ENCODE measurements at regions not wholly inside any gene's neighbourhood (a gene's known extent, or its start where the extent isn't known, plus 50 kb on each side); places are given as distances from the start of the nearest gene placed in this dataset.

DNA sequence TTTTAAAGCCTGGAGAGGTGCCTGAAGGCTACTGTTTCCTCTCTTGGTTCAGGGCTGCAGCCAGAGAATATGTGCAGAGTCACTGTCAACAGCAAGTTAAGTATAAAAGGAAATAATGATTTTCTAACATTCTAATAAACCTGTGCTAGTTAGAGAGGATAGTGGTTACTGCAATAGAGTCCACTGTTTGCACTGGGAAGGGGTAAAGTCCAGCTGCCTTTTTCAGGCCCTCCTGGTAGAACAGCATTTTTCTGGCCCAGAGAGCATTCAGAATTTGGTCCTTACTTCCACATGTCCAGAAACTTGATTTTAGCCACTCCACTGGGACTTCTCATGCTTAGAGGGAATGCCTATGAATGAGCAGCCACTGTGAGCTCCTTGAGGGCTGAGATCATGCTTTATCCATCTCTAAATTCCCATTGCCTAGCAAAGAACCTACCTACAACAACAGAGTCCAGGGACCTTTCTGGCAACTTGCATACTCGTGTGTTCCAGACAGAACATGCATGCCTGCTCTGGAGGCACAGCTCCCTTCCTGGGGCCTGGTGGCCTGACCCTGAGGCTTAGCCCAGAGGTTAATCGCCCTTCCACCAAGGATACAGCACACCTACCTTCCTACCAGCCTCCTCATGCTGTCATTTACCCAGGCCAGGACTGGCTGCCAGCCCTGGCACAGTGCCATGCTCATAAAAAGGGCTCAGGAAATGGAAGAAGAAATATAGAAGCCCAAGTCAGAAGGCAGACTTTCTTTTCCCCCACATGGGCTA is 50.3 kb upstream of the ATP13A3 start (continued):
- TF ChIP-seq NFAT5 (CRISPR knock-in tag; IDR thresholded peaks at IDR 0.05), result no peak
- peak; percentile 56; the same call in 1 of the 2 replicates for TF ChIP-seq ZFP1 (CRISPR knock-in tag; IDR thresholded peaks at IDR 0.05)
- no peak for TF ChIP-seq TCF7L2 (IDR thresholded peaks at IDR 0.05; ENCODE audit: low read depth, low read length)
- TF ChIP-seq ADNP (CRISPR knock-in tag; IDR thresholded peaks at IDR 0.05), result no peak
- no peak for TF ChIP-seq MLLT10 (CRISPR knock-in tag; IDR thresholded peaks at IDR 0.05)
- 0 out of 2 replicates have a peak, but pooled peaks have one; percentile 49 for TF ChIP-seq SOX5 (CRISPR knock-in tag; IDR thresholded peaks at IDR 0.05; ENCODE audit: borderline replicate concordance)
- no peak for TF ChIP-seq ZNF780A (CRISPR knock-in tag; IDR thresholded peaks at IDR 0.05)
- no peak for TF ChIP-seq ZSCAN12 (CRISPR knock-in tag; IDR thresholded peaks at IDR 0.05)
- no peak for TF ChIP-seq NFYB (CRISPR knock-in tag; IDR thresholded peaks at IDR 0.05)
- TF ChIP-seq, protein P1, sequence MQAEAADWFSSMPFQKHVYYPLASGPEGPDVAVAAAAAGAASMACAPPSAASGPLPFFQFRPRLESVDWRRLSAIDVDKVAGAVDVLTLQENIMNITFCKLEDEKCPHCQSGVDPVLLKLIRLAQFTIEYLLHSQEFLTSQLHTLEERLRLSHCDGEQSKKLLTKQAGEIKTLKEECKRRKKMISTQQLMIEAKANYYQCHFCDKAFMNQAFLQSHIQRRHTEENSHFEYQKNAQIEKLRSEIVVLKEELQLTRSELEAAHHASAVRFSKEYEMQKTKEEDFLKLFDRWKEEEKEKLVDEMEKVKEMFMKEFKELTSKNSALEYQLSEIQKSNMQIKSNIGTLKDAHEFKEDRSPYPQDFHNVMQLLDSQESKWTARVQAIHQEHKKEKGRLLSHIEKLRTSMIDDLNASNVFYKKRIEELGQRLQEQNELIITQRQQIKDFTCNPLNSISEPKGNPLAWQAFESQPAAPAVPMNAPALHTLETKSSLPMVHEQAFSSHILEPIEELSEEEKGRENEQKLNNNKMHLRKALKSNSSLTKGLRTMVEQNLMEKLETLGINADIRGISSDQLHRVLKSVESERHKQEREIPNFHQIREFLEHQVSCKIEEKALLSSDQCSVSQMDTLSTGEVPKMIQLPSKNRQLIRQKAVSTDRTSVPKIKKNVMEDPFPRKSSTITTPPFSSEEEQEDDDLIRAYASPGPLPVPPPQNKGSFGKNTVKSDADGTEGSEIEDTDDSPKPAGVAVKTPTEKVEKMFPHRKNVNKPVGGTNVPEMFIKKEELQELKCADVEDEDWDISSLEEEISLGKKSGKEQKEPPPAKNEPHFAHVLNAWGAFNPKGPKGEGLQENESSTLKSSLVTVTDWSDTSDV (CRISPR knock-in tag; IDR thresholded peaks at IDR 0.05), result no peak
- no peak for TF ChIP-seq ZNF747 (CRISPR knock-in tag; IDR thresholded peaks at IDR 0.05; ENCODE audit: borderline replicate concordance)
- TF ChIP-seq ZFP90 (CRISPR knock-in tag; IDR thresholded peaks at IDR 0.05; ENCODE audit: borderline replicate concordance), result no peak
- TF ChIP-seq ZNF160 (CRISPR knock-in tag; IDR thresholded peaks at IDR 0.05), result no peak
- TF ChIP-seq EED (CRISPR knock-in tag; IDR thresholded peaks at IDR 0.05), result no peak
- no peak for TF ChIP-seq HNRNPL (IDR thresholded peaks at IDR 0.05; ENCODE audit: low read depth, low read length)
- 0 out of 2 replicates have a peak, but pooled peaks have one; percentile 39 for TF ChIP-seq POLR2AphosphoS5 (IDR thresholded peaks at IDR 0.05; ENCODE audit: low read depth, low read length)
- no peak for TF ChIP-seq FOSL1 (CRISPR knock-in tag; IDR thresholded peaks at IDR 0.05; ENCODE audit: borderline replicate concordance)
- TF ChIP-seq NR2C2 (CRISPR knock-in tag; IDR thresholded peaks at IDR 0.05; ENCODE audit: borderline replicate concordance), result no peak
- no peak for TF ChIP-seq TGIF2 (CRISPR knock-in tag; IDR thresholded peaks at IDR 0.05)
